Stimulated activated naive CD8-positive, alpha-beta T cell treated with anti-CD3 and anti-CD28 coated beads, Interleukin-15, Interleukin-2, amounts not matched to agents 100 ng/mL and 50 ng/mL, for 24 hours (primary cell): ENCODE measurements at regions not wholly inside any gene's neighbourhood (a gene's known extent, or its start where the extent isn't known, plus 50 kb on each side); places are given as distances from the start of the nearest gene placed in this dataset.

Source experiments
- H3K27ac Mint-ChIP-seq: one replicate; pipeline ENCODE4 v1.8.0; 2021; ENCODE audit warnings: mild to moderate bottlenecking, mixed read lengths
- H3K27me3 Mint-ChIP-seq: one replicate; pipeline ENCODE4 v1.8.0; 2021; ENCODE audit warnings: mixed read lengths
- H3K36me3 Mint-ChIP-seq: one replicate; pipeline ENCODE4 v1.8.0; 2021; ENCODE audit warnings: low read depth, mixed read lengths
- H3K4me1 Mint-ChIP-seq: one replicate; pipeline ENCODE4 v1.8.0; 2021; ENCODE audit warnings: low read depth, mixed read lengths
- H3K4me3 Mint-ChIP-seq: one replicate; pipeline ENCODE4 v1.8.0; 2021; ENCODE audit warnings: mild to moderate bottlenecking, mixed read lengths
- H3K9me3 Mint-ChIP-seq: one replicate; pipeline ENCODE4 v1.8.0; 2021; ENCODE audit warnings: mixed read lengths

DNA sequence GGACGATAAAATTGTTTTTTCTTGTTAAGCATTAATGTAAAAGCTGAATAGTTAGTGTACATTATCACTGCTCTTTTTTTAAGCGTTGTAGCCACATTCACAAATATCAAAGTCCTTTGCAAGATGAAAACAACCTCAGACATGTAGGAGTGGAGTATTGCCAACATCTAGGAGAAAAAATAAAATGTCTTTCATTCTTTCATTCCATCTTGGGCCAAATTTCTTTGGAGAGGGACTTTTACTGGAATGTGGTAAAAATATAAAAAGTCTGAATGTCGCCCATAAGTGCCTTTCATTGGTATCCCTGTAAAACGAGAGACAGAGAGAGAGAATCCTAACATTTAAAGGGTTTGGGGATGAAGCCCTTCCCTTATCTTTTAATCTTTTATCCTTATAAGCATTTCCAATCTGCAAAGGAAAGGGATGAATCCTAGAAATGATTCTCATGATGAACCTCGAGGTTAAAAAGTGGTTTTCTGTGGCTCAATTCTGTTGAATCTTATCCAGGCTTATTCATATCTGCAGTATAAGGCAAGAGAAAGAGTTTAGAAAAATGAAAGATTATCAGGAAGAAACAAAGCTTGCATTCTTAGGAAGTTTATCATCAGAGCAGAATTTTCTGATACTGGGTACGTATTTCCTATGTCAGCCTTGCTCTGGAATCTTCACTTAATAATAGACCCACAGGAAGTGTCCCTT, 1031.7 kb downstream of the MCTP2 start:
- Mint-ChIP-seq H3K4me3 (no peak overlapping the region), H3K36me3 (no peaks in the 10 kb centered on the region), H3K9me3 (no peaks in the 10 kb centered on the region), H3K4me1 (no peaks in the 10 kb centered on the region), H3K27me3 (peaks cover 36% of the 10 kb centered on the region), H3K27ac (no peak overlapping the region)

DNA sequence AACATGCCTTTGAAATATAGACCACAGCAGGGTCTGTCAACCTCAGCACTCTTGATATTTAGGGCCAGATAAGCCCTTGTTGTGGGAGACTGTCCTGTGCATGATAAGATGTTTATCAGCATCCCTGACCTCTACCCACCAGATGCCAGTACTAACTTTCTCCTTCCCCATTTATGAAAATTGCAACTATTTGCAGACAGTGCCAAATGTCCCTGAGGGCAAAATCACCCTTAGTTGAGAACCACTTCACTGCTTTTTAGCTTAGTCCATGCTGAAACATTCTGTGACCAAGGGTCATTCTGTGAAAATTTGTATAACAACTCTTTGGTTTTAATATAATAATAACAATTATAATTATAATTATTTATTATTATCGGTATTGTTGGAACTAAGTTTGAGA, 1032.4 kb downstream of the MCTP2 start:
- Mint-ChIP-seq H3K9me3 (no peaks in the 10 kb centered on the region), H3K36me3 (no peaks in the 10 kb centered on the region), H3K4me1 (no peaks in the 10 kb centered on the region), H3K27me3 (peaks cover 36% of the 10 kb centered on the region), H3K27ac (no peak overlapping the region), H3K4me3 (no peak overlapping the region)

DNA sequence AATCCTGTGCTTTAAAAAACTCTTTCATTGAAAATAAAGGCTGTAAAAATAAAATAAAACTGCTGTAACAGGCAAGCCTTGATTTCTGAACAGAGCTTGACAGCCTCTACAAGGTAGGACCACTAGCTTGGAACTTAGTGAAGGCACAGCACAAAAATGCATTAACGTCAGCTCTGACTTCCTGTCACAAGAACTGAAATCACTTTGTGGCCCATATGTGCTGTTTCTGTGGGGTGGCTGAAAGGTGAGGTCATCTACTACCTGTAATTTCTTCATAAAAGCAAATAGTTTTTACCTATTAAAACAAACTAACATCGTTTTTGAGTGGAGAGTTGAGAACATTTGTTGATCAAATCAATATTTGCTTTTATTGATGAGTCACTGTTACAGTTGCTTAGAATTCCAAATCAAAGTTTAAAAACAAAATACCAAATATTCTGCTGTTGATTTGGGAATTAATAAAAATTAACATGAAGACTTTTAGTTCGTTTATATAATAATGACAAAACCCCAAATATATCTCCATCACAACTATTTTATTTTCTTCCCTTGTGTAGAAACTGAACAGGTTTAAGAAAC, 1034.1 kb downstream of the MCTP2 start:
- H3K4me3 Mint-ChIP-seq, result no peak overlapping the region
- no peaks in the 10 kb centered on the region for H3K4me1 Mint-ChIP-seq
- H3K27me3 Mint-ChIP-seq, result peaks cover 22% of the 10 kb centered on the region
- H3K27ac Mint-ChIP-seq, result no peak overlapping the region
- no peaks in the 10 kb centered on the region for H3K36me3 Mint-ChIP-seq
- no peaks in the 10 kb centered on the region for H3K9me3 Mint-ChIP-seq

DNA sequence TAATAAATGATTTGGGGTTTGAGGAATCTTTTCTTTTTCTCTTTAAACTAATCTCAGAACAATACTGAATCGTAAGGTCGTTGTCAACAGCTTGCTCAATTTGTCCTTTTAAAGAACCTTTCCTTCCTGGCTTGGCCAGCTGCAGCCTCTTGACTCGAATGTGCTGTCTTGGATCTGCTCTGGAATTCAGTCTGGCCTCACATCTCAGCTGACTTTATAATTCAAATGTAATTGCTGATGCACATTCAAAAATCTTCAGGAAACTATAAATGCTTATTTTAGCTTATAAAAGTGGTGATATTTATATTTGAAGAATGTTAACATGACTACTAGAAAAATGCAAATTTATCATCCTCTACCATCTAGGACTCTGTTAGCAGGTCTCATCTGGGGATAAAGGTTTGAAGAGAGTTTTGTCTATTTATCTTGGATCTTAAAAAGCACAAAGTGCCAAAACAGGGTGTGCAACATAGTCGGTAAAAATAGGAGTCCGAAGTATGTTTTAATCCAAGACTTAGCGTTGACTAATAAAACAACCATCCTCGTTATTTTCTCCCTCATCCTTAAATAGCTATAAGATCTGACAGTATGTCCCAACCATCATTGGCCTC, 1035.2 kb downstream of the MCTP2 start:
- no peaks in the 10 kb centered on the region for H3K36me3 Mint-ChIP-seq
- H3K4me1 Mint-ChIP-seq, result no peaks in the 10 kb centered on the region
- no peaks in the 10 kb centered on the region for H3K9me3 Mint-ChIP-seq
- peaks cover 17% of the 10 kb centered on the region for H3K27me3 Mint-ChIP-seq
- no peak overlapping the region for H3K27ac Mint-ChIP-seq
- H3K4me3 Mint-ChIP-seq, result no peak overlapping the region

DNA sequence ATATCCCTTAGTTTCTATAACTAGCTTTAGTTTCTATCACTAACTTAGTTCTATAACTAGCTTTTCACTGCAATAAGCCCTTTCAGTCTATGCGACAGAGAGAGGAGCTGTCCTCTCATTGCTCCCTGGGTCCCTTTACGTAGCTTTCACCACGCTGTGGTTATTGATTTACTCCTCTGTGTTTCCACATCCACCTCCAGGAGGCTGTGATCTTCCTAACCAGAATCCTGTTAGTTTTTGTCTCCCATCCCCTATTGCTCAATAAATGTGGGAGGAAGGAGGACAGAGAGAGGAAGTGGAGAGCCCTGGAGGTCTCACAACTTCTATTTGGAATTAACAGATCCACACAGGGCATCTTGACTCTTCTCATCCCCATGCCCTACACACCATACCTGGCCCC, 1036.1 kb downstream of the MCTP2 start:
- Mint-ChIP-seq H3K27me3 (peaks cover 14% of the 10 kb centered on the region), H3K36me3 (no peaks in the 10 kb centered on the region), H3K4me1 (no peaks in the 10 kb centered on the region), H3K9me3 (peaks cover 4% of the 10 kb centered on the region), H3K4me3 (no peak overlapping the region), H3K27ac (no peak overlapping the region)

DNA sequence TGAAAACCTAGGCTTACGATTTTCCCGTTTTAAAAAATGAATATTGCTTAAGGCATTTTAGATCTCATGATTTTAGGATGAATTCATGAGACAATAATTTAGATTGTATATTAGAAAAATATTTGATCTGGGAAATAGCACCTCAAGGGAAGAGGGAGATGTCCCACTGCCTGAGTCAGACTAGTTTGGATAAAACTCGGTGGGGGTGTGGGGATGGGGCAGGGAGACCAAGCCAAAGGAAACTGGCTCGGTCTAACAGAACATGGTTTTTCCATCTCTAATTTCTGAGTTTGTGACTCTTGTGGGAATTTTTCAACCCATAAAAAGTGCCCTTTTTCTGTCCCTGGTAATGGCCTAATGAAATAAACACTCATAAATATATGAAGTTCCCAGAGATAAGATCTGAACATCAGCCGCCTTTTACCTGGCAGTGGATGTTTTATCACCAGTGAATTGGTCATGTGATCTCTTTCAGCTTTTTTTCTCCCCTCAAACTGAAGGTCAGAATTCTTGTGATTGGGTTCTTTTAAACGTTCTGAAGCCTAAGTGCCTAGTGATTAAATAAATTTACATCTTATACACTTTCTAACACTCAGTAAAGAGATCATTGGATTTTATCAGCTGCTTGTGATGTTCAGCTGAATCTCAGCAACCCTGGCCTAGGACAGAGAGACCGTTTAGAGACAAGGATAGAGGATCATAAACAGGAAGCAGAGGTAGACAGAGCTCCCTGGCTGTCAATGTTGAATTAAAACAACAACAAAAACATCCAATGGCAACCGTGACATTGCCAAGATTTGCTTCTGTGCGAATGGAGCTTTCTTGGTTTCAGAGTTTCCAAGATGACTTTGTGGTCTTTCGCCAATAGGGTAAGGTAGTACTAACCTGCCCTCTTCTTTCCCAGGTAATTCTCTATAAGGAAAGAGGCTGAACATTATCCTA, 1038.2 kb downstream of the MCTP2 start:
- no peak overlapping the region for H3K27ac Mint-ChIP-seq
- H3K4me1 Mint-ChIP-seq, result no peaks in the 10 kb centered on the region
- H3K36me3 Mint-ChIP-seq, result no peaks in the 10 kb centered on the region
- peaks cover 4% of the 10 kb centered on the region for H3K9me3 Mint-ChIP-seq
- no peak overlapping the region for H3K4me3 Mint-ChIP-seq
- H3K27me3 Mint-ChIP-seq, result peaks cover 13% of the 10 kb centered on the region

DNA sequence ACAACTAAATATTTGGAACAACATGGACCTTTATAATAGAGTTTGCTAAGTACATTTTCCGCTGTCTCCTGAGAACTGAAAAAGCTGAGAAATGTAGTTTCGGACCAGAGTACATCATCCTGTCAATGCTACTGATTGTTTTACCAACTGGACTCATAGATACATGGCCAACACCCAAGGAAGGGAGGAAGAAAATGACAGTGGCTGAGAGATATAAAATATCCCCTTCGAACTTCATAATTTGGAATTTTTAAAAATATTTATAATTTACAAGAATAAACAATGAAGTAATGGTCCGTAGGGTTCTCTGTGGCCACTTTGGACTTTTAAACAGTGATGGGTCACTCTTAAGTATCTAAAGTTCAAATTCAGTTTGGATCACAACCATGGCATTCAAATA, 1042.7 kb downstream of the MCTP2 start:
- H3K27me3 Mint-ChIP-seq, result peaks cover 12% of the 10 kb centered on the region
- peaks cover 4% of the 10 kb centered on the region for H3K9me3 Mint-ChIP-seq

DNA sequence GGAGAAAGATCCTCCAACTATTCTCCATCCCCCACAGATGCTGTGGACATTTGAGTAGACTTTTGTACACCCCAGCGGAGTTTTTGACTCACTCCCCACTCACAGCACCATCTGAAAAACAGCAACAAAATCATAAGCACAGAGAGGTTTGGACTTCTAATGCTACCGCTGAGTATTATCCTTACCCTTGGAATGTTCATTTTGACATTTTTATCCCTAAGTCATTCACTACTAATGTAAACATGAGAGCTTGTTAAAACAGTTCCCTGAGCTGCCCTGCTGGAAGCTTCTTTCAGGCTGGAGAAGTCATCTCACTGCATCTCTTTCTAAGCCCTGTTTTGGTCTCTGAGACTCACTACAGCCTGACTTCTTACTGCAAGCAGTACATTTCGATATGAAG, 1045.9 kb downstream of the MCTP2 start:
- no peaks in the 10 kb centered on the region for H3K9me3 Mint-ChIP-seq
- no peaks in the 10 kb centered on the region for H3K4me1 Mint-ChIP-seq
- no peak overlapping the region for H3K27ac Mint-ChIP-seq
- no peak overlapping the region for H3K4me3 Mint-ChIP-seq
- H3K36me3 Mint-ChIP-seq, result no peaks in the 10 kb centered on the region
- H3K27me3 Mint-ChIP-seq, result peaks cover 26% of the 10 kb centered on the region

More for the DNA sequence above, 1042.7 kb downstream of the MCTP2 start:
- Mint-ChIP-seq H3K4me1 (no peaks in the 10 kb centered on the region), H3K36me3 (no peaks in the 10 kb centered on the region), H3K27ac (no peak overlapping the region), H3K4me3 (no peak overlapping the region)

DNA sequence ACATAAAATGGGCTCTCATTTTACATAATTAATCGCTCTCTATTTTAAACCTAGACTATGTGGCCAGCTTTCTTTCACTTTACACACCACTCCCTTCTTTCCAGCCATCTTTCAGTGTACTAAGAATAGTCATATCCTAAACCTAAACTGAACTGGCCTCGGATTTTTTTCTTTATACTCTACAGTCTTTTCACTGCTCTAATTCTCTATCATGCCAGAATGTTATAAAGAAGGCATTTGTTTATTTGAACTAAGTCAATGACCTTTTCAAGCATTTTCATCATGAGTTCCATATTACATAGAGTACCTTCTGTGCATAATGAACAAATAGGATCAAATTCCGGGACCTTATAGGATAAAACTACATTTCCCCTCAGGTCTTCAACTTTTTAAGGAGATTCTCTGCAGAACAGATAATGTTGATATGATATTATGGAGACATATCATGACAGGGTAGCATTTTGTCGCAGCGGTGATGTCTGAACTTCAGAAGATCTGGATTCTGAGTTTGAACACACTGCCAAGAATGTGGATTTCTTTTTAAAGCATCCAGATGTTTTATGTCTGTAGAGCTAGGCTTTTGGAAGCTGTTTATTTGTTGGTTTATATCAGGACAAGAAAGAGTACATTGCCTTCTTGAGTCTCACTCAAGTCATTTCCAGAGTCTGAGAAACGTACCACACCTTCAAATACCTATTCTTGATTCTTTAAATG, 1047.3 kb downstream of the MCTP2 start:
- H3K27me3 Mint-ChIP-seq, result peaks cover 31% of the 10 kb centered on the region
- no peak overlapping the region for H3K27ac Mint-ChIP-seq
- no peaks in the 10 kb centered on the region for H3K36me3 Mint-ChIP-seq
- H3K9me3 Mint-ChIP-seq, result no peaks in the 10 kb centered on the region
- H3K4me3 Mint-ChIP-seq, result no peak overlapping the region
- no peaks in the 10 kb centered on the region for H3K4me1 Mint-ChIP-seq

DNA sequence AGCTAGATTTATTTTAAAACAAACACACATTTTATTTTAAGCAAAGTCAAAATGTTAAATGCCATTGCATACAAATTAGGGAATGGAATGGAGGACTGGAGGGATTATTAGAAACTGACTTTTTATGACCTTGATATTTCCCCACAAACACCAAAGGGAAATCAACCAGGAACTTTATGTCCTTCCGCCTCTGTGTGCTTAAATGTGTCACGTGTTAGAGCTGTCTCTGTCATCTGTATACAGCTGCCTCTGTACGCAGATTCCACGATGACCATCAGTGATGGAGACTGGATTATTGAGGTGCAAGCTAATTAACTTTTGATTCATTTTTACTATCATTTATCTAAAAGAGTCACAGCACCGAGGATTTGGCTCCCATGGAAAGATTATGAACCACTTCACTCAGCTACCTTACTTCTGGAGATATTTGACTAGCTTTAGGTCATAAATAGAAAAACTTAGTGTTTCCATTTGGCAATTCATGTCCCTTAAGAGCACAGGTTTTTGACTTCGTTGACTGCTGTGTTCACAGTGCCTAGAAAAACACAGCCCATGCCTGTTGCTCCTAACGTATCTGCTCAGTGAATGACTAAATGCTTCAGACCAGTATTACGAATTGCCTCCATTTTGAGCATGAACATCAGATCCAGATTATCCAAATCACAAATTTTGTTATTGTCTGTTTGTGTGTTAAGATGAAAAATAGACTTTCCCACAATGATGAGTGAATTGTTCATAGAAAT, 1048.1 kb downstream of the MCTP2 start:
- no peaks in the 10 kb centered on the region for H3K9me3 Mint-ChIP-seq
- H3K36me3 Mint-ChIP-seq, result no peaks in the 10 kb centered on the region
- peaks cover 31% of the 10 kb centered on the region for H3K27me3 Mint-ChIP-seq
- no peak overlapping the region for H3K27ac Mint-ChIP-seq
- H3K4me3 Mint-ChIP-seq, result no peak overlapping the region
- H3K4me1 Mint-ChIP-seq, result peaks cover 1% of the 10 kb centered on the region

DNA sequence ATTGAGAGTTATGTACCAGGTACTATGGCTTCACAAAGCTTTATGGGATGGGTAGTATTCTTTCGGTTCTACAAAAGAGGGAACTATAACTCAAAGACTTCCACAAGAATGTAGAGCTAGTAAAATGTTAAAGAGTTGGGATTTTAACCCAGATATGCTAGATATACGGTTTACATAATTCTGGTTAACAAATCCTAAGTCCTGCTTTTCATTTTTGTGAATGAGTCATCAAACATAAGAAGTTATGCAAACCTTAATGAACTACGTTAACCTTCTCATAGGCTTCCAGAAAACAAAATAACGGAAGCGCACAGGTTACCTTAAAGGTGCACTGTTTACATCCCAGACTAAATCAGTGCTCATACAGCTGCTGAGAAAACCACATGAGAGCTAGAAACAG, 1049.3 kb downstream of the MCTP2 start:
- H3K36me3 Mint-ChIP-seq, result no peaks in the 10 kb centered on the region
- peaks cover 13% of the 10 kb centered on the region for H3K4me1 Mint-ChIP-seq
- no peak overlapping the region for H3K4me3 Mint-ChIP-seq
- H3K9me3 Mint-ChIP-seq, result no peaks in the 10 kb centered on the region
- H3K27me3 Mint-ChIP-seq, result peaks cover 31% of the 10 kb centered on the region
- no peak overlapping the region for H3K27ac Mint-ChIP-seq

DNA sequence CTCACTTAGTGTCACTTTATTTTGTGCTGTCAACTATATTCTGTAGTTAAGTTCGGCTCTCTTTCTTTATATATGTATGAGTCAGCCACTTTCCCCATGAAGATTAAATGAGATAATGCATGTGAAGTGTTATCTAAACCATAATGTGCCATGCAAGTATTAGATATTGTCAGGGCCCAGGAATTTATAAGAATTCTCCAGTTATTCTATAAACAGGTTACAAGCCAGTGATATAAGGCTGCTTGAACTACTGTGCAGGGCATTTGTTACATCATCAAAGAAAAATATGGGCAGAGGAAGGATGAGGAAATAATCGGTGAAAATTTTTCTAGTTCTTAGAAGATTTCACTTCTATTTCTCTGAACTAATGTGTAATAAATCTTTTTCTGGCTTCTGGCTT, 1049.0 kb upstream of the NR2F2 start:
- no peak overlapping the region for H3K4me3 Mint-ChIP-seq
- no peaks in the 10 kb centered on the region for H3K36me3 Mint-ChIP-seq
- H3K27ac Mint-ChIP-seq, result no peak overlapping the region
- H3K27me3 Mint-ChIP-seq, result peaks cover 38% of the 10 kb centered on the region
- H3K9me3 Mint-ChIP-seq, result no peaks in the 10 kb centered on the region
- H3K4me1 Mint-ChIP-seq, result peaks cover 13% of the 10 kb centered on the region

DNA sequence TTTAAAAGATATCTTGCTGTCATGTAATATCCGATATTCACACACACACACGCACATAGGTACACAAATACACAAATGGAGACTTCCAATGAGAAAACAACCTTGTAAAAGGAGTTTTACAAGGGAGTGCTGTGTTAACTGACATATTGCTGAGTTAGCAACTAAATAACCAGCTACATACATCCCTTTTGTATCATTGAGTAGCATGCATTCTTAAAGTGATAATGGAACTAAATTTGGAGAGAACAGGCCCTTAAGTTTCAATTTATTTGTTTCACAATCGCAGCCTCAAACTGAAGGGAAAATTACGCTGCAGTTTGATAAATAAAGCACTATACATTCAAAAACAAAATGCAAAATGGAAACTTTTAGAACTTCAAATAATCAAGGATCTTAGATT, 1046.0 kb upstream of the NR2F2 start:
- peaks cover 13% of the 10 kb centered on the region for H3K4me1 Mint-ChIP-seq
- no peaks in the 10 kb centered on the region for H3K36me3 Mint-ChIP-seq
- H3K9me3 Mint-ChIP-seq, result no peaks in the 10 kb centered on the region
- no peak overlapping the region for H3K27ac Mint-ChIP-seq
- peaks cover 52% of the 10 kb centered on the region for H3K27me3 Mint-ChIP-seq
- H3K4me3 Mint-ChIP-seq, result no peak overlapping the region

DNA sequence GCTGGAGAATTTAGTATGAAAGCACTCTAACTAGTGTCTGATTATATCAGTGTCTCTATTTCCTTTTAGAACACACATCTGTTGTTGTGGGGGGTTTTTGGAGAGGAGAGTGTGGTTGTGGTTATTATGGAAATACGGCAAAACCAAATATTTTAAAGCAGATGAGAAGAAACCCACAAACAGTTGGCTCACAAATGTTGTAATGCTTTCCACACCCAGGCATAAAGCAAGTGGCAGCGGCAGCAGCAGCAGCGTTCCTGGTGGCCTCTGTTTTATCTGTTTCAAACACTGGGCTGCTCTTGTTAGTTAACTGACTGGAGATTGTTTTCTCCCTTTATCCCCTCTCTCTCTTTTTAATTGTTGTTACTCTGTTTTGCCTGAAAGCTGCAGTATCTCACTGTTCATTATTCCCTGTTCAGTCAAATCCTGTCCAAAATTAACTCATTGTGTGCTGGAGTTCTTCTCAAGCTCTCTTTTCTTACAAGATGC, 1045.5 kb upstream of the NR2F2 start:
- Mint-ChIP-seq H3K4me1 (peaks cover 13% of the 10 kb centered on the region), H3K27me3 (peaks cover 53% of the 10 kb centered on the region), H3K27ac (no peak overlapping the region), H3K4me3 (no peak overlapping the region), H3K36me3 (no peaks in the 10 kb centered on the region), H3K9me3 (no peaks in the 10 kb centered on the region)
